Stimulated activated CD8-positive, alpha-beta memory T cell treated with anti-CD3 and anti-CD28 coated beads, Interleukin-4, amount 100 ng/mL, for 1 hour (primary cell): ENCODE measurements at regions not wholly inside any gene's neighbourhood (a gene's known extent, or its start where the extent isn't known, plus 50 kb on each side); places are given as distances from the start of the nearest gene placed in this dataset.

ENCODE experiments used
- DNase-seq, 2 donors: peaks; one replicate each; pipeline ENCODE4 v3.0.0-alpha.2; 2020; ENCODE audit warnings: low read depth in 2 of 2, low spot score in 1 of 2

DNA sequence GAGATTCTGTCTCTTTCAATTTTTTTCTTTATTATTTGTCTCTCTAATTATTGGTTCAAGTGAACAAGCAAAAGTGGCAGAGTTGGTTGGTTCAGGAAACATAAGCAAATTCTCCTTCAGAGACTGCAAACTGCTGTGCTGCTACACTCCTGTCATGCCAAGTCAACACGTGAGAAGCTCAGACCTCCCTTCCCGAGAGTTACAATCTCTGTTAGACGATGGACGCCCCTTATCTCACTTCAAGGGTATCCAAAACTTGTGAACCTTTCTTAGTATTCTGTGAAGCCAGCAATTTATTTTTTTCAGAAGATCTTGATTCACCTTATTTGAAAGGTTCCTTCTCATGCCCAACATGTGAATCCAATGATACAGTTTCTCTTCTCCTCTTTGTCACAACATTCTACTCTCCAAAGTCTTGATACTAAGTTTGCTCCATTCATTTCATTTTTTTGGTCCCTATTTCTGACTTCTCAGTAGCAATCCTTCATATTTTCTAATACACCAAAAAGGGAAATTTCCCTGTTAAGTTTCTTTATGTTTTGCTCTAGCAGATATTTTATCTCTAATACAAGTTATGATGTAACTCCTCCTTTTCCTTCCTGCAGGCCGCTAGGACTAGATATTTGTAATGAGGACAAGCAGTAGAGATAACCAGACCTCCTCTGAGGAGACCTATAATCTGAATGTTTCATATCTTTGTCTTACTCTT is 448.8 kb upstream of the CITED2 start:
- no peak for DNase-seq

DNA sequence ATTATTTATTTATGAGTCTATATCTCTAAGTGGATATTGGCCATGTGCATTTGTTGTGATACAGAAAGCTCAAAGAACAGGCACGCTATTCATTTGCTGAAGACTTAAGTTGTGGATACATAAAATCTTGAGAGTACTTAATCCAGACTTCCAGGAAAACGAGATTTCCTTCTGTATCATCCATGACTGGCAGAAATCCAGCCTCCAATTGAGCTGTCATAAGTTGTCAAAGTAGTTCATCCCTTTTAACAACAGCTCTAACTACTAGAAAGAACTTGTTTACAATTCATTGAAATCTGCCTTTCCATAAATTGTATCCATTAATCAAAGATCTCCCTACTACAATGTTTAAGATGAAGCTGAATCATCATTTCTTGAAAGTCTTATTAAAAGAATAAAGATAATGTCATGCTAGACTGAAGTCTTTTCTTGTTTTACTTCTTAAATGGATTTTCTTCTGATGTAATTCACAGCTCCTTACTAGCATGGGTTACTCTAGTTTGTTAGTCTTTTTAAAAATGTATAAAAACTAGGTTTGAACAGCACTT is 447.3 kb upstream of the CITED2 start:
- no peak for DNase-seq

DNA sequence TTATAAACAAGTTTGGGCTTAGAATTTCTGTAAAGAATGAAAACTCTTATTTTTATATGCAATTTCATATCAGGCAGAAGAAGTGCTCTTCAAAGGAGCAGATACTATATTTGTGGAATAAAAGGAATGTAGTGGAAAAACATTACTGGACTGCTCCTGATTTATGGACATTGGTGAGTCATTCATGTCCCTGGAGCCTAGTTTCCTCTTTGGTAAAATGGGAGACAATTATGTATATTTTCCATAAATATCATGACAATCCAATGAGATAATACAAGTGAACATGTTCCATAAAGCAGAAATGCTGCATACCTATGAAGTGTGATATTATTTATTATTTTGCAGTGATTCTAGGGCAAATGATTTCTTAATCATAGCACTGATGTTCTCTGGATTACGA is 445.8 kb upstream of the CITED2 start:
- DNase-seq = no peak

DNA sequence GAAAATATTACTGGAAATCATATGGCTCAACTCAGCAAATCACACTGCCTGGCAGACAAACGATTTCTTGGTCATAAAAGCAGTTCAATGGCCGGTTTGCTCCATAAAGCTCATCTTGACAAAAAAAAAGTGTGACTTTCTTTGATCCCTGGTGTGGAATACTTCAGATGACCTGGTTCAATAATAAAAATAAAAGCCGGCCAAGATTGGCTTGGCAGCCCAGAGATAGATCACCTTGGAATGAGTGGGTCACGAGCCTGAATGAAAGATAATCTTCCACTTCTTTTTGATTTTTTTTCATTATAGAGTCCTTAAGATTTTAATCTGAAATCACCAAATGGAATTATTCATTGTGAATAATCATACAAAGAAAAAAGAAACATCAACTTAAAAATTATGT is 445.3 kb upstream of the CITED2 start:
- DNase-seq = no peak

DNA sequence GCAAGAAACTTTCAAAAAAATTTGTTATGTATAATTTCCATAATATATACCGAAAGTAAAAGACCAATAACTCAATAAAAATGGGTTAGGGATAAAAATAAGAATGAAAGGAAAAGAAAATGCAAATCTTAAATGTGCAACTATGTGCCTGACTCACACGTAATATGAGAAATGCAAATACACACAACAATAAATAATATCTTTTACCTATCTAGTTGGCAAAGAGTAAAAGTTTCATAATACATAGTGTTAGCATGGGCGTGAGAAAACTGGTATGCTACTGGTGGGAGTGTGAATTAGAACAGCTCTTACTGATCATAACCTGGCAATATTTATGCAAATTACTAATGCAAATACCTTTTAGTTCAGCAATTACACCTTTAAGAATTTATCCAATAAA is 438.5 kb upstream of the CITED2 start:
- no peak for DNase-seq

DNA sequence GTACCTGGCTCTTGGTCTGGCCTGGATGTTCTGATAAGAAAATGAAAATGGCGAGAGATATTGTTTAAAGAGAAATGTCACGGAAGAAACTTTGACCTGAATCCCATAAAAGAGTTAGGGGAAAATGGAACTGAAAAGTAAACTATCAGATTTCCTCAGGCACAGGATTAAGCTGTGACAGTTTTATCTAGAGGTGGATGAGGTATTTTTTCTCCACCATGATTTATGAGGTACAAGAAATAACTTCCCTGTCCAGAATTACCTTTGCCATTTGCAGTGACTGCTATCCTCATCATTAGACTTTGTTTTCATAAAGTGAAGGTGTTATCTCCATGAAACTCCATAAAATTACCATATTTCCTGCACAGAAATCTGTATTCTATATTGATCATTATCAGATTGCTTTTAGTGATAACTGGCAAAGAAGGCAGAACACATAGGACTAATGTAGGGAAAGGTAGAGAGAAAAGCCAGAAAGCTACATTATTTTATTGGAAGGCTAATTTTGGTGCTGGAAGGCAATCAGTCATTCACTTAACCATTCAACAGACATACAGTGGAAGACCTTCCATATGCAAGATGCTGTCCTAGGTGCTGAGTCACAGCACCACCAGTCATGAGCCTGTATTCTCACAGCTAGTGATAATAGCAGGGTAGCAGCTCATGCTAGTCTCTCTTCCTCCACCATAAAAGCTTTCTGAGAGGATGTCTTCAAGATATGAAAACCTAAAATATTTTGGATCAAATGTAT is 427.3 kb upstream of the CITED2 start:
- no peak for DNase-seq

DNA sequence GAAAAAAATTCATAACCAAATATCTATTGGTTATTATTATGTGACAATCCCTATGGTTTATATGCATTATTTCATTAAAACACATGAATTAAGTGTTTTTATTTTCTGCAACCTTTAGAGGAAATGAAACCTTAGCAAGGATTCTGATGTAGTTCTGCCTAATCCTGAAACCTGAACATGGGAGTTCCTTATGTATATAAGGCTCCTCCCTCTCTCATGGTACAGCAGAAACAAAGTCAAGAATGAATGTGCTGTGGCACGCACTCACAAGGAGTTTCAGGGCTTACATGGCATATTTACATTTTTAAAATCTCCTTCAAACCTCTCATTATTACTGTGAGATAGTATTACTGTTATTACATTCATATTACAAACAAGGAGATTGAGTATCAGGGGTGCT is 426.4 kb upstream of the CITED2 start:
- DNase-seq = no peak

DNA sequence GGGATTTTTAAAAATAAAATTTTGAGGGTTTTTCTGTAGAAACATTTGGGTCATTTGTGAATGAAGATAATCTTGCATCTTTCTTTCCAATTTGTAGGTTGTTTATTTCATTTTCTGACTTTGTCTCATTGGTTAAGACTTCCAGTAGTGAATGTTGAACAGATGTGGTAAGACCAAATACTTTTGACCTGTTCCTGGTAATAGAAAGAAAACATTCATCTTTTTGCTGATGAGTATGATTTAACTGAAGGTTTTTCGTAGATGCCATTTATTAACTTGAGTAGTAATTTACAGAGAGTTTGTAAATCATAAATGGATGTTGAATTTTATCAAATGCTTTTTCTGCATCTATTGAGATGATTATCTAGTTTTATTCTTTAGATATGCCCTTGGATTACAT is 416.1 kb upstream of the CITED2 start:
- DNase-seq = no peak

DNA sequence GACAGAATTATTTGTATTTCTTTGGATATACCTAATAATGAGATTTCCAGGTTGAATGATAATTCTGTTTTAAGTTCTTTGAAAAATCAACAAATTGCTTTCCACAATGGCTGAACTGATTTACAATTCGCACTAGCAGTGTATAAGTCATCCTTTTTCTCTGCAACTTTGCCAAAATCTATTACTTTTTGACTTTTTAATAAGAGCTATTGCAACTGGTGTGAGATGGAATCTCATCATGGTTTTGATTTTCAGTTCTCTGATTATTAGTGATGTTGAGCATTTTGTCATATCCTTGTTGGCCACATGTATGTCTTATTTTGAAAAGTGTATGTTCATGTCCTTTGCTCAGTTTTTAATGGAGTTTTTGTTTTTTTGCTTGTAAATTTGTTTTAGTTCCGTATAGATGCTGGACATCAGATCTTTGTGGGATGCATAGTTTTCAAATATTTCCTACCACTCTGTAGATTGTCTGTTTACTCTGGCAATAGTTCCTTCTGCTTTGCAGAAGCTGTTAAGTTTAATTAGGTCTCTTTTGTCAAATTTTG is 409.8 kb upstream of the CITED2 start:
- no peak for DNase-seq

DNA sequence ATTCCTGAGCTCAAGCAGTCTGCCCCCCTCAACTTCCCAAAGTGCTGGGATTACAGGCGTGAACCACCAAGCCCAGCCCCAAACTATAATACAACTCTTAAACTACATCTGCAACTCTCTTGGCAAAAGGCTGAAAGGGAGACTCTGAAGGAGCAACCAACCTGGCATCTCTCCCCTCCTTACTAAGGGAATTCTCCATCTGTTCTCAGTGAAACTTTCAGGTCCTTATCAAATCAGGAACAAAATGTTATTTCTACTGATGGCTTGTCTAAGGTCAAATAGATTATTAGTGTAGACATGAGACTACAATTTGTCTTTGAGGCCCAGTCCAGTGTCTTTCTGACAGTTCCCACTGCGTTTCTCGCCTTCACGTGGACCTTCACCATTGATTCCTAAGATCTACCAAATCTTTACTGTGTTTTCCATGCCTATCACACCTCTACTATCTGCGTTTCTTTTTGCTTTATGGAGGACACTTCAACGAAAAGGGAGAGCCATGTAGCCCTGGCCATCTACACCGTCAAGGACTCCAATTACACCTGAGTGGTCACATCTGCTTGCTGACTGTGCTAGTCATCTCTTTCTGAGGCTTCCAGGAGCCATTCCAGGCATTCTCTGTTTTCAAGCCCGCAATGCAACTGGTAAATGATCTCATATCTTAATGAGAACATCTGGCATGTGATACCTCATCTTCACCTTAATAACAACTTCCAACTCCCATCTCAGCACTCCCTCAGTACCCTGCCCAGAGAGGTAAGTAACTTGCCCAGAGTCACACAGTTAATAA is 405.7 kb upstream of the CITED2 start:
- no peak for DNase-seq

DNA sequence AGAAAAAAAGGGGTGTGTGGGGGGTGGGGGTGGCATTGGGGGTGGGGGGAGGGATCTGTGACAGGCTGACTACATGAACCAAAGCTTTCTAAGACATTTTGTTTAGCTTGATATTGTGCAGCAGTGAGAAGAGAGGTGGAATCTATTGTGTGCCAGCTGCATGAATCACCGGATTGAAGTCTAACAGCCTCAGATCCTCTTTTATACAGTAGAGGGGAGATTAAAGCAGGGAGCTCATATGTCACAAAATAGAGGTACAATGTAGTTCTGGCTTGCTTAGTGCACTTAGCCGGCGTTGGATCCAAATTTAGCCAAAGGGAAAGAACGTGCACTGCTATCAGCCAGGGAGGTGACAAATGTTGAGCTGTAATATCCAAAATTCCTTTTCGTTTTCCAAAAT is 404.2 kb upstream of the CITED2 start:
- DNase-seq = no peak

DNA sequence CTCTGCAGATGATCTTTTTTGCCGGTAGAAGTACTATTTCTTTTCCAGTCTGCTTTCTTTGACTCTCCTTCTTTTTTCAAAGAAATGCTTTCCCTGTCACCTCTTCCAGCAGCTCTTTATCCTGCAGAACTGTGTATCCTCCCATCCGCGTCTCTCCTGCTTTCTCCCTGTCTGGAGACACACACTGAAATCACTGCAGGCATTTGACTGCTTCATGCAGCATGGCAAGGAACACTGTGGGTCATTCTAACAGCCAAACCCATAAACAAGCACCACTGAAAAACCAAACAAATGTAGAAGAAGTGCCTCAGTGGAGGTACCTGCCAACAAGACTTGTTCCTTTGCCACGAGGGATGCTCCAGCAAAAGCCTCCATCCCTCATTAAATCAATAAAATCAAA is 403.7 kb upstream of the CITED2 start:
- DNase-seq = no peak

DNA sequence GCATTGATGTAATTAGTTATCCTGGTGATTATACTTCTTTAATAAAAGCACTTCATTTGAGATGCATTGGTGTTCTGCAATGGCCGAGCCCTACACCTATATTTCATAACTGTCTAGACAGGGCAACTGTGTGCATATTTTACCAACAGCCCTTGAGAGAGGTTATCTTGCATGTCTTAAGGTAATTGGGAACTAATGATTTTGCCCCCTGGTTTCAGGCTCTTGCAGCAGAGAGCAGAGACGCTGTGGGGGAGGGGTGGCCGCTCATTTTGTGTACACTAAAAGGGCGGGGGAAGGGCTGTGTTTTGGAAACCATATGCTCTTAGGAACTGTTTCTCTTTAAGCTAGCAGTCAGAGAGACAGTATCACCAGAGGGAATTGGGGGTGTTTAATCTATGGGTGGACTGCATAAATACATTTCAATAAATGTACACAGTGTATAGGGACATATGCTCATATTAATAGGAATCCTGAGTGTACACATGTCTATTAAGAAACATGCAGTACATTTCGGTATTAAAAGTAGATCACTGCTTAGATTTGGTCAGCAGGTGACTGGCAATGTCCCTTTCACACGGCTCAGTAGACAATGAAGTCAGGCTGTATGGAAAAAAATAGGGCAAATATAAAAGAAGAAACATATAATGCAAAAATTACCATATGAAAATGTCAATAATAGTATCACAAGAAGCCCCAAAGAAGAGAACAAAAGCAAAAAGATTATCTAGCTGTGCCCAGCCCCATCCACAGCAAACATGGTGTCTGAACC is 402.9 kb upstream of the CITED2 start:
- DNase-seq = no peak

DNA sequence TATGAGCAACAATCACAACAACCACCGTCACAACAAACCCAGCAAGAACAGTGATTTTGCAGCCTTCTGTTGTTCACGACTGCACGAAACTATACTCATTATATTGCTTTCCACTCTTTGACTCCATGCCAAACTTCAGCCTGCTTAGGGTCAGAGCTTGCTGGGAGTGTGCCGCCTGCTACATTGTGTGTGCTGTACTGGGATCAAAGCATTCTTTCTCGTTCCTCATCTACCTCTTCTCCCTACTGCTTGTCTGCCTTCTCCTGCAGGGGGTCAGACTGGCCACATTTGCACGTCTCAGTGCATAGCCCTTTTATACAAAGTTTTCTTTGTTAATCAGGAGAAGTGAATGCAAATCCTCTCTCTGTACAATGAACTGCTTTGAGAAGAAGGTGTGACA is 401.6 kb upstream of the CITED2 start:
- no peak for DNase-seq

DNA sequence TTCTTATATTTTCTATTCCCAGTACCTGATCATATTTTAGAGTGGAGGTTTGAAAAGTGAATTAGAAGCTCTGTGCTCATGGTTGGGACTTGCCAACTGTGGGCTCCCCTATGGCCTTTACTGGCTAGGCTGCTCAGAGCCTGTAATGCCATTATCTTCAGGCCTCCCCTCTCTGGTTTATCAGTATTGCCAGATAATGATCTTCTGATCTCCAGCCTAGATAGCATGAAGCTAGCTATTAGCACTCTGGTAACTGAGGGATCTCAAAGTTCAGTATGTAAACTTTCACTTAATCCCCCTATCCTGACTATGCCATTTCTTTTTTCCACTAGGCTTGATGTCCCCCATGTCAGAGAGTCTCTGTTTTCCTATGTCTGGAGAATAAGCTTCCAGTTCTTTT is 393.7 kb upstream of the CITED2 start:
- DNase-seq = no peak

DNA sequence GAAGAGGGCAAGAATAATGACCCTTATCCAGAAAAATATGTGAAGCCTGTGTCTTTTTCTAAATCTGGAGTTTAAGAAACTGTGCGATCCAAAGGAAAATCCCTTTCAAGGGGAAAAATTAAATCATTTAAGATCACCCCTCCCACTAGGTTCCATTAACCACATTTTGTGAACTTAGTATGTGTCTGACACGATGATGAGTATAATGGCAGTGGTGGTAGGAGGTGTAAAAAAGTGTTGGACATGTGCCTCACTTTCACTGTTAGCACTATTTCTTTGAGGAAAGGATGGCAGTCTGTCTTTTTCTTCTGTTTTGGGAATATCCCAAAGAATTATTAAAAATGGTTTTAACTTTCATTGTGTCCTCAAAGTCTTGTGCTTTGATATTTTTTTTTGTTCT is 392.3 kb upstream of the CITED2 start:
- DNase-seq = no peak

DNA sequence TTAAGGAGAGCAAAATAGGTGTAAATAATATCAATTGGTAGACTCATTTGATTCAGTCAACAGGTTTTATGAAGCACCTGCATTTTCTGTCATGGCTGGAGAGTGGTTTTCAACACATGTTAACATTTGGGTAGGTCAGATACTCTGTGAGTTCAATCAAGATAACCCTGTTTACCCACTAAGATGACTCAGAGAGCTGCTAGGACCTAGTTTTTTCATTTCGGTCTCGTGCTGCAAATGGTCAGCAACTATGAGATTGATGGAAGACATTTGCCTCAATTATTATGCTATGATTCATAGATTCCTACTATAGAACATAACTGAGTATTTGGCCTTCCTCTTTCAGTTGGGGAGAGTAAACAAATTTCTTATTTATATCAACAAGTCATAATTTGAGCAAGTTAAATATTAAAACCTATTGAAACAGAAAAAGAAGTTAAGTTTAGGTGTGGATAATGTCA is 391.4 kb upstream of the CITED2 start:
- DNase-seq = no peak

DNA sequence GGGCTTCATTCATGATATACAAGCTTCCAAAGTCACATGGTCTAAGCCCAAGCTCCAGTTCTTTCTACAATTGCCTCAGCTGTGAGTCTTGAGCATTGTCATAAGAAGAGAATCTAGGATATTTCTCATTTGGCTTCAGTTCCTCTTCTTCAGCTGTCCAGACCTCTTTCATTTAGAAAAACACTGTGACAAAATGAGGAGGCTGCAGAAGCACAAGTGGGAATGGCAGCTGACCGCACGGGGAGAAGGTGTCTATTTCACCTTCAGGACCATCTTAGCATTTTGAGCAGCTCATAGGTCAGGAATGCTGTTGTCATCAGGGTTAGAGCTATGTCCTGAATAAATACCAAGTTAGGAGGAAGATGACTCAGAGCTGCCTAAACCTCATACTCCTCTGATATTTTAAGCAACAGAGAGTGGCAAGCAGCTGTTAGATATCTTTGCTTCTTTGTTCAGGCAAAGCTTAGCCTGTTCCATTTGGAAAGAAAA is 390.1 kb upstream of the CITED2 start:
- DNase-seq = no peak

DNA sequence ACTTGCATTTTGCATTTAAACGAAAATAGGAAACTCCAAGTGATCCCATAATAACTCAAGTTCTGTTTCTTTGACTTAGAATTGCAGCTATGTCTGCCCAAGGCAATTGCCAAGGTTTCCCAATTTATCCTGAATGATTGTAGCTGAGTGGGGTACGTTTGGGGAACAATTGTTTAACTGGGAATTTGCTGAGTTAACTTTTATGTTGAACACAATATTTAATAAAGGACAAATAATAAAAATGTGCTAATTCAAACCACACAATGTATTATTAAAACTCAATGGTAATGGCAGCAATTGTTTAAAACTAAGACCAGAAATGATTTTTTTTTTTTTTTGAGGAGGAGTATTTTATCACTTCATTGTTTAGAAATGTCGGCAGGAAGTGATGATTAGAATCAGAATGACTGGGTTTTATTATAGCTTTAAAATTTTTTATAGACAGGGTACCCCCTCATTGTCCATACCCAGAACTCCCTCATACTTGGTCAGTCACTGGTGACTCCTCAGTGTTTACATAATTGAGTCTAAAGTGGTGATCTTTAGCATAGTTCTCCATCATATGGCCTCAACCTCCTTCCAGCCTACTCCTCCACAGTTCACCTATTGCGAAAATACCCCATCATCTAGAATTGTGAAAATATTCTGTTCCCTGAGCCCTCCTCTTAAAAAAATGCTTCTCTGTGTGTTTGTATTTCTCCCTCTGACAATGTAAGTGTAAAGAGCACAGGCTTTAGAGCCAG is 389.2 kb upstream of the CITED2 start:
- no peak for DNase-seq

DNA sequence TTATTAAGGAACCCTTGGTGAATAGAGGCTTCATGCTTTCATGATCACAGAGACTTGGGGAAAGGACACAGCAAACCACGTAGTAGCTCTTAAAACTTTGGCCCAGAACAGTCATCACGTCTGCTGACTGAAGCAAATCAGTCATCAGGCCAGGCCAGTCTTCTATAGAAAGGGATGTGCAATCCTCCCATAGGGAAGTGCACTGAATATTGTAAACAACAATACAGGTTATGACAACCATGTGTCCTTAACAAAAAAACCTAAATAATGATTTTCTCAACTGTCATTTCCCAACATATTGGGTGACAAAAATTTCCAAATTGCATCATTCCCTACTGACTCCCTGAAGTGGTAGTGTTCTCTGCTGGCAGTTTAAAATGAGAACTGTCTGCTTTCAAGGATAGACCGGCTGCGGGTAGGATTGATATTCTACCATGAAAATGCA is 388.2 kb upstream of the CITED2 start:
- no peak for DNase-seq
